Fibroblast of lung (primary cell): ENCODE measurements at regions not wholly inside any gene's neighbourhood (a gene's known extent, or its start where the extent isn't known, plus 50 kb on each side); places are given as distances from the start of the nearest gene placed in this dataset.

Experiments used
- DNase-seq, 2 donors: peaks; one replicate each; pipeline versions ENCODE4 v3.0.0 to v3.0.0-alpha.2; 2010; ENCODE audit warnings: low read depth in 2 of 2
- H2AFZ ChIP-seq: 2 replicates; pipeline ENCODE4 v1.5.1; 2012; ENCODE audit warnings: low read length, control low read depth, inconsistent platforms
- H3K27ac ChIP-seq: 2 replicates; pipeline ENCODE4 v1.5.1; 2011; ENCODE audit warnings: low read length, control low read depth; ENCODE audit not compliant: insufficient read depth
- H3K27me3 ChIP-seq: 2 replicates; pipeline ENCODE4 v1.5.1; 2011; ENCODE audit warnings: mild to moderate bottlenecking, low read length; ENCODE audit not compliant: control insufficient read depth, insufficient read depth
- H3K36me3 ChIP-seq: 2 replicates; pipeline ENCODE4 v1.5.1; 2011; ENCODE audit warnings: low read length; ENCODE audit not compliant: control insufficient read depth, insufficient read depth
- H3K4me1 ChIP-seq: 2 replicates; pipeline ENCODE4 v1.5.1; 2011; ENCODE audit warnings: low read length; ENCODE audit not compliant: control insufficient read depth, insufficient read depth; ENCODE audit errors: extremely low read depth
- H3K4me2 ChIP-seq: 2 replicates; pipeline ENCODE4 v1.5.1; 2011; ENCODE audit warnings: low read length, control low read depth; ENCODE audit not compliant: insufficient read depth; ENCODE audit errors: extremely low read depth
- H3K4me3 ChIP-seq, 4 experiments: fragments of 200-600 bp in 1 of 4; sonication (generic) in 1 of 4; replicated peaks in 1 of 4; 2 replicates each; pipeline ENCODE4 v1.5.1; 2011 to 2016; ENCODE audit warnings: low read length in 4 of 4, low read depth in 3 of 4, mild to moderate bottlenecking in 3 of 4, control low read depth in 2 of 4, inconsistent platforms in 1 of 4, mixed read lengths in 1 of 4; ENCODE audit not compliant: insufficient read depth in 1 of 4; ENCODE audit errors: control extremely low read depth in 1 of 4
- H3K79me2 ChIP-seq: 2 replicates; pipeline ENCODE4 v1.5.1; 2012; ENCODE audit warnings: mild to moderate bottlenecking, low read length, inconsistent platforms; ENCODE audit not compliant: control insufficient read depth, insufficient read depth
- H3K9ac ChIP-seq: 2 replicates; pipeline ENCODE4 v1.5.1; 2011; ENCODE audit warnings: mild to moderate bottlenecking, low read length, control low read depth; ENCODE audit not compliant: insufficient read depth
- H3K9me3 ChIP-seq: 2 replicates; pipeline ENCODE4 v1.5.1; 2012; ENCODE audit warnings: low read depth, low read length; ENCODE audit not compliant: control insufficient read depth, insufficient read depth
- H4K20me1 ChIP-seq: 2 replicates; pipeline ENCODE4 v1.5.1; 2011; ENCODE audit warnings: low read length; ENCODE audit not compliant: control insufficient read depth, insufficient read depth; ENCODE audit errors: extremely low read depth
- EZH2 ChIP-seq: IDR thresholded peaks from 2 replicates; pipeline ENCODE4 v1.5.1; 2012; ENCODE audit warnings: low read length, control low read depth, mild to moderate bottlenecking; ENCODE audit errors: missing control alignments
- TF ChIP-seq, protein P1 (sequence below), 2 donors: IDR thresholded peaks in 1 of 2; conservative IDR thresholded peaks in 1 of 2; 1 replicate in 1 of 2; 2 replicates in 1 of 2; pipeline ENCODE4 v1.5.1; 2011 to 2012; ENCODE audit warnings: low read length in 2 of 2, control low read depth in 1 of 2, inconsistent platforms in 1 of 2, low read depth in 1 of 2, mild to moderate bottlenecking in 1 of 2

DNA sequence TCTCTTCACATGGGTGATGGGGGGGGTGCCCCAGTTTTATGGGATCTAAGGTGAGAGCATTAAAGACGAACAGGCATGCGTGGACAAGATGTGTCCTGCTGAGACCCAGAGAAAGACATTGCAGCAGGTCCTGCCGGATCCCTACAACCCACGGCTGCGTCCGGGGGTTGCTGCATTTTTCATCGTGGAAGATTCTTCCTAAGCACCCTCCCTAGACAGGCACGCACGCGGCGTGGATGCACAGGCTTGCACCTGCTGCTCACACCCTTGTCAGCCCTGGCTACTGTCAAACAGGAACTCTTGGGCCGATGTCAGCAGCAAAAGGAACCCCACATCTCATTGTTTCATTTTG is 280.6 kb upstream of the RTL1 start:
- Histone ChIP-seq H3K4me2 (no peak overlapping the region), H3K9me3 (no peaks in the 10 kb centered on the region), H3K9ac (no peak overlapping the region), H3K4me3 (no peak overlapping the region), H2AFZ (no peak overlapping the region), H3K27ac (no peak overlapping the region), H3K79me2 (no peaks in the 10 kb centered on the region), H3K36me3 (no peaks in the 10 kb centered on the region), H3K4me1 (no peaks in the 10 kb centered on the region), H3K27me3 (no peaks in the 10 kb centered on the region), H4K20me1 (no peaks in the 10 kb centered on the region)
- TF ChIP-seq EZH2, result no peak
- TF ChIP-seq, protein P1, sequence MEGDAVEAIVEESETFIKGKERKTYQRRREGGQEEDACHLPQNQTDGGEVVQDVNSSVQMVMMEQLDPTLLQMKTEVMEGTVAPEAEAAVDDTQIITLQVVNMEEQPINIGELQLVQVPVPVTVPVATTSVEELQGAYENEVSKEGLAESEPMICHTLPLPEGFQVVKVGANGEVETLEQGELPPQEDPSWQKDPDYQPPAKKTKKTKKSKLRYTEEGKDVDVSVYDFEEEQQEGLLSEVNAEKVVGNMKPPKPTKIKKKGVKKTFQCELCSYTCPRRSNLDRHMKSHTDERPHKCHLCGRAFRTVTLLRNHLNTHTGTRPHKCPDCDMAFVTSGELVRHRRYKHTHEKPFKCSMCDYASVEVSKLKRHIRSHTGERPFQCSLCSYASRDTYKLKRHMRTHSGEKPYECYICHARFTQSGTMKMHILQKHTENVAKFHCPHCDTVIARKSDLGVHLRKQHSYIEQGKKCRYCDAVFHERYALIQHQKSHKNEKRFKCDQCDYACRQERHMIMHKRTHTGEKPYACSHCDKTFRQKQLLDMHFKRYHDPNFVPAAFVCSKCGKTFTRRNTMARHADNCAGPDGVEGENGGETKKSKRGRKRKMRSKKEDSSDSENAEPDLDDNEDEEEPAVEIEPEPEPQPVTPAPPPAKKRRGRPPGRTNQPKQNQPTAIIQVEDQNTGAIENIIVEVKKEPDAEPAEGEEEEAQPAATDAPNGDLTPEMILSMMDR (conservative IDR thresholded peaks at IDR 0.05 in 1 of 2, IDR thresholded peaks at IDR 0.05 in 1 of 2; ENCODE audit: low read depth in 1 of 2, low read length in 2 of 2), result no peak
- no peak for DNase-seq

DNA sequence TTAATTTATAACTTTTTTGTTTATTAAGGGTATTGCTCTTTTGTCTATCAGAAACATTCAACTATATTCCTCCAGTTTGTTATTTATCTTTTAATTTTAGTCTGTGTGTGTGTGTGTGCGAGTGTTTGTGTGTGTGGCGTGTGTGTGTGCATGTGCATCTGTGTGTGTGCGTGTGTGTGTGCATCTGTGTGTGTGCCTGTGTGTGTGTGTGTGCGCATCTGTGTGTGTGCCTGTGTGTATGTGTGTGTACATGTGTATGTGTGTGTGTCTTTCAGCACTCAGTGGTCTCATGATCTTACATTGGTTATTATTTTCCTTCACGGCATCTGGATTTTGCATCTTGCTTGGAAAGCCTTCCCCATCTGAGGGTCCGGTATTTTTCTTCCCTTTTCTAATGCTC is 281.1 kb upstream of the RTL1 start:
- no peak for TF ChIP-seq EZH2
- TF ChIP-seq, protein P1 (conservative IDR thresholded peaks at IDR 0.05 in 1 of 2, IDR thresholded peaks at IDR 0.05 in 1 of 2; ENCODE audit: low read depth in 1 of 2, low read length in 2 of 2), result no peak

DNA sequence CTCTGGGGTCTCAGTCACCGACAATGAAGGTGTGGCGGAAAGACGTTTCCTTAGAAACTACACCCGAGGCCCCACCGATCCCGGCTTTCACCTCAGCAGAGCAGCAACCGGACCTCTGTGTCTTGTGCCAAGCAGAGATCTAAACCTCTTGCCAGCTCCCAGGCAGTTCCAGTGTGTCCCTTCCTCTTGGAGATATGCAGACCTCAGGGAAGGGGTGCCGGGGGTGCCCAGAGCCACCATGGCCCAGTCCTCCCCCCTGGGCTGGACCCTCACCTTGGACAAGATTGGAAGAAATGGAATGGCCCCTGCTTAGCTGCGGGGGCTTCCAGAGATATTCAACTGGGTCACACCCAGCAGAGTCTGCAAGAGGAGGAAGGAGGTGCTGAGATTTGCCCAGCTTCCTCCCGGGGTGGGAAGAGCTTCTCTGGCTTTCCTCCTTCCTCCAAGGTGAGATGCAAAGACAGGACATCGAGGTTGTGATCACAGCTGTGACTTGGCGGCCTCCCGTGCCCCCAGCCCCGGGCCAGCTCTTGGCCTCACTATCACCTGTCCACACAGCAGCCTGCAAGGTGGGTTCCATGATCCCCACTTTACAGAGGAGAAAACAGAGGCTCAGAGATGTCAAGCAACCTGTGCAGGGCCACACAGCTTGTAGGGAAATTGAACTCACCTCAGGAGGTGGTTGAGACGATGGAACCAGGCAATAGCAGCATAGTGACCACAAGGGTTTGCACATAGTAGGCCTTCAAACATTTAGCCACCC is 281.7 kb upstream of the RTL1 start:
- Histone ChIP-seq H2AFZ (no peak overlapping the region), H3K27me3 (no peaks in the 10 kb centered on the region), H3K36me3 (no peaks in the 10 kb centered on the region), H3K4me3 (no peak overlapping the region), H3K4me2 (no peak overlapping the region), H3K9ac (no peak overlapping the region), H3K79me2 (no peaks in the 10 kb centered on the region), H3K4me1 (no peaks in the 10 kb centered on the region), H3K27ac (no peak overlapping the region), H4K20me1 (no peaks in the 10 kb centered on the region), H3K9me3 (no peaks in the 10 kb centered on the region)
- TF ChIP-seq EZH2, result no peak
- TF ChIP-seq, protein P1 (conservative IDR thresholded peaks at IDR 0.05 in 1 of 2, IDR thresholded peaks at IDR 0.05 in 1 of 2; ENCODE audit: low read depth in 1 of 2, low read length in 2 of 2), result no peak
- DNase-seq, result no peak

More for the DNA sequence above, 281.1 kb upstream of the RTL1 start:
- Histone ChIP-seq H3K27me3 (no peaks in the 10 kb centered on the region), H3K9me3 (no peaks in the 10 kb centered on the region), H3K4me2 (no peak overlapping the region), H4K20me1 (no peaks in the 10 kb centered on the region), H3K27ac (no peak overlapping the region), H3K9ac (no peak overlapping the region), H3K79me2 (no peaks in the 10 kb centered on the region), H3K4me3 (no peak overlapping the region), H3K4me1 (no peaks in the 10 kb centered on the region), H2AFZ (no peak overlapping the region), H3K36me3 (no peaks in the 10 kb centered on the region)
- DNase-seq, result no peak
